ENCODE measurements at regions not wholly inside any gene's neighbourhood (a gene's known extent, or its start where the extent isn't known, plus 50 kb on each side); places are given as distances from the start of the nearest gene placed in this dataset.

GRCh38 chr13:38013676-38014075 is 144.1 kb upstream of the TRPC4 start:
- Mint-ChIP-seq H3K4me1 (no peaks in the 10 kb centered on the region), H3K27ac (no peak overlapping the region), H3K4me3 (no peak overlapping the region), H3K36me3 (ENCODE audit: low read depth) (no peaks in the 10 kb centered on the region), H3K27me3 (no peaks in the 10 kb centered on the region), H3K9me3 (peaks cover 8% of the 10 kb centered on the region)
- DNase-seq: no peak
- ChIA-PET POLR2A (no interaction called here), CTCF (no interaction called here)

- no peaks in the 10 kb centered on the region for H3K36me3 Mint-ChIP-seq (ENCODE audit: low read depth)
- no peak overlapping the region for H3K27ac Mint-ChIP-seq
- no peaks in the 10 kb centered on the region for H3K4me1 Mint-ChIP-seq
- H3K27me3 Mint-ChIP-seq: no peaks in the 10 kb centered on the region
- CTCF ChIA-PET: no interaction called here
- POLR2A ChIA-PET: no interaction called here
- no peak for DNase-seq
- H3K9me3 Mint-ChIP-seq: peaks cover 4% of the 10 kb centered on the region
- no peak overlapping the region for H3K4me3 Mint-ChIP-seq
Measured at GRCh38 chr13:38012096-38012495, 142.5 kb upstream of the TRPC4 start.

- CTCF ChIA-PET: no interaction called here
- POLR2A ChIA-PET: no interaction called here
- H3K9me3 Mint-ChIP-seq: peaks cover 2% of the 10 kb centered on the region
- no peaks in the 10 kb centered on the region for H3K4me1 Mint-ChIP-seq
- H3K36me3 Mint-ChIP-seq (ENCODE audit: low read depth): no peaks in the 10 kb centered on the region
- no peaks in the 10 kb centered on the region for H3K27me3 Mint-ChIP-seq
- no peak overlapping the region for H3K4me3 Mint-ChIP-seq
- no peak for DNase-seq
- H3K27ac Mint-ChIP-seq: no peak overlapping the region
Measured at GRCh38 chr13:38008636-38009035, 139.1 kb upstream of the TRPC4 start.

- Mint-ChIP-seq H3K4me1 (no peaks in the 10 kb centered on the region), H3K27me3 (no peaks in the 10 kb centered on the region), H3K4me3 (no peak overlapping the region), H3K27ac (no peak overlapping the region), H3K9me3 (no peaks in the 10 kb centered on the region), H3K36me3 (ENCODE audit: low read depth) (no peaks in the 10 kb centered on the region)
- ChIA-PET CTCF (no interaction called here), POLR2A (no interaction called here)
- DNase-seq: no peak
Measured at GRCh38 chr13:38002606-38003005, 133.0 kb upstream of the TRPC4 start.

DNA sequence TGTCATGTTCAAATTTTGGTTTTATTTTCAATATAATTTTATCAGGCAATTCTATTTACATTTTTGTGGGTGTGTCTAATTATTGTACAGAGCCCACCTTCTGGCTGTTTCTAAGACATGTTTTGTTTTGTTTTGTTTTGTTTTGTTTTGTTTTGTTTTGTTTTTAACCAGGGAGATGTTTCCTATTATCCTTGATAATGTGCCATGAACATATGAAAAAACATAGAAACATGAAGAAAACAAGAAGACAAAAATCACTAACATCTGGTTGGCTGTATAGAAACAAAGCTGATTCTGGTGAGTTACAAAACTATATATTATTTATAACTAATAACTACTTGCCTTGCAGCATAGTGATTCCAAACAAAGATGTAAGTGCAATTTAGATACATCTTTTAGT is 128.1 kb upstream of the TRPC4 start:
- CTCF ChIA-PET: no interaction called here
- H3K9me3 Mint-ChIP-seq: no peaks in the 10 kb centered on the region
- H3K4me1 Mint-ChIP-seq: no peaks in the 10 kb centered on the region
- H3K27ac Mint-ChIP-seq: no peak overlapping the region
- no peak overlapping the region for H3K4me3 Mint-ChIP-seq
- DNase-seq: no peak
- POLR2A ChIA-PET: no interaction called here
- H3K27me3 Mint-ChIP-seq: no peaks in the 10 kb centered on the region
- H3K36me3 Mint-ChIP-seq (ENCODE audit: low read depth): no peaks in the 10 kb centered on the region

- ChIA-PET POLR2A (no interaction called here), CTCF (no interaction called here)
- H3K4me3 Mint-ChIP-seq: no peak overlapping the region
- DNase-seq: no peak
- no peak overlapping the region for H3K27ac Mint-ChIP-seq
- H3K27me3 Mint-ChIP-seq: no peaks in the 10 kb centered on the region
- H3K36me3 Mint-ChIP-seq (ENCODE audit: low read depth): no peaks in the 10 kb centered on the region
- no peaks in the 10 kb centered on the region for H3K4me1 Mint-ChIP-seq
- no peaks in the 10 kb centered on the region for H3K9me3 Mint-ChIP-seq
Measured at GRCh38 chr13:37995092-37995491, 125.5 kb upstream of the TRPC4 start.

GRCh38 chr13:37986811-37987210 is 117.2 kb upstream of the TRPC4 start:
- DNase-seq: no peak
- Mint-ChIP-seq H3K27me3 (no peaks in the 10 kb centered on the region), H3K36me3 (ENCODE audit: low read depth) (no peaks in the 10 kb centered on the region), H3K9me3 (no peaks in the 10 kb centered on the region), H3K4me1 (no peaks in the 10 kb centered on the region), H3K27ac (no peak overlapping the region), H3K4me3 (no peak overlapping the region)
- ChIA-PET CTCF (no interaction called here), POLR2A (no interaction called here)

DNA sequence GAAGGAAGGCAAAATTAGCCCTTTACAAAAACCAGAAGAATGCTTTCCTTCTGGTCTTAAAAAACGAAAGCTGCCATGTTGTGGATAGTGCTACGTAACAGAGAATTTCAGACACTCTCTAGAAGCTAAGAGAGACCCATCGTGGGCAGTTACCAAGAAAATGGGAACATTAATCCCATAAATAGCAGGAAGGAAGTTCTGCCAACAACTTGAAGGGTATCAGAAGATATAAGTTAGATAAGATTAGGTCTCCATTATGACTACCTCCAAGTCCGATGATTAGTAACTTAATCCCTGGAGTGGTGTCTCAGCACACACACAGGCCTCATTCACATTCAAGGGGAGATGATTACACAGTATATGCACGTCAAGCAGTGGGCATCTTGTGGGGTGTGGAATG is 115.7 kb upstream of the TRPC4 start:
- H3K36me3 Mint-ChIP-seq (ENCODE audit: low read depth): no peaks in the 10 kb centered on the region
- ChIA-PET CTCF (no interaction called here), POLR2A (no interaction called here)
- no peaks in the 10 kb centered on the region for H3K4me1 Mint-ChIP-seq
- no peak for DNase-seq
- no peaks in the 10 kb centered on the region for H3K9me3 Mint-ChIP-seq
- no peaks in the 10 kb centered on the region for H3K27me3 Mint-ChIP-seq
- H3K27ac Mint-ChIP-seq: no peak overlapping the region
- H3K4me3 Mint-ChIP-seq: no peak overlapping the region

GRCh38 chr13:37984357-37984756 is 114.8 kb upstream of the TRPC4 start:
- Mint-ChIP-seq H3K27ac (no peak overlapping the region), H3K36me3 (ENCODE audit: low read depth) (no peaks in the 10 kb centered on the region), H3K9me3 (no peaks in the 10 kb centered on the region), H3K4me3 (no peak overlapping the region), H3K27me3 (no peaks in the 10 kb centered on the region), H3K4me1 (no peaks in the 10 kb centered on the region)
- ChIA-PET CTCF (no interaction called here), POLR2A (no interaction called here)
- DNase-seq: no peak

DNA sequence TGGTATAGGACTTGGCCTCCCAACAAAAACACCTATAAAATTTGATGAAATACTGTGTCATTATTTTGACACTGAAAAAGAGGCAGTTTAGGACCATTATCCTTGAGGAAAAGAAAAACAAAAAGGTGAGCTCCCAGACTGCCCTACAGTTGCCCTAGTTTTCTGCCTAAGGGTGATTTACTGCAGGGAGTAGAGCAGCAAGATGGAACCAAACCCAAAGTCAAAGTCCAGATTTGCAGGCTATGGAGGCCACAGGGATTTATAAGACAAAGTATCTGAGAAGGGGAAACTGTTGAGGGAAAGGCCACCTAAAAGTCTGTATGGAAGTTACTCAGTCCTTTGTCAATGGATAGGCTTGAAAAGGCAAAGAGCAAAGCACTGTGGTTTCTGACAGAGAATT is 112.4 kb upstream of the TRPC4 start:
- no peaks in the 10 kb centered on the region for H3K27me3 Mint-ChIP-seq
- H3K36me3 Mint-ChIP-seq (ENCODE audit: low read depth): no peaks in the 10 kb centered on the region
- CTCF ChIA-PET: no interaction called here

DNA sequence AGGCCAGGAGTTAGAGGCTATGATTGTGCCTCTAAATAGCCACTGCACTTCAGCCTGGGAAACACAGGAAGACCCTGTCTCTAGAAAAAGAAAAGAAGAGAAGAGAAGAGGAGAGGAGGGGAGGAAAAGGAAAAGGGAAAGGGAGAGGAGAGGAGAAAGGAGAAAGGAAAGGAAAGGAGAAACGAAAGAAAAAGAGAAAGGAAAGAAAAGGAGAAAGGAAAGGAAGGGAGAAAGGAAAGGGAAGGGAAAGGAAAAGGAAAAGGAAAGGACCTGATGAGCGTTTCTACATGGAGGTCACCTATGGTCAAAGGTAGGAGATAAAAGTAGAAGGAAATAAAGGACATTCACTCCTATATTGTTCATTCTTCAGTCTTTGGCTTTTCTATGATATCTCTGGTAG is 109.1 kb upstream of the TRPC4 start:
- H3K36me3 Mint-ChIP-seq (ENCODE audit: low read depth): no peaks in the 10 kb centered on the region
- H3K27me3 Mint-ChIP-seq: no peaks in the 10 kb centered on the region
- POLR2A ChIA-PET: no interaction called here
- no peaks in the 10 kb centered on the region for H3K9me3 Mint-ChIP-seq
- no peak overlapping the region for H3K4me3 Mint-ChIP-seq
- no peak overlapping the region for H3K27ac Mint-ChIP-seq
- CTCF ChIA-PET: no interaction called here
- no peak for DNase-seq
- no peaks in the 10 kb centered on the region for H3K4me1 Mint-ChIP-seq

More for the DNA sequence above, 112.4 kb upstream of the TRPC4 start:
- H3K9me3 Mint-ChIP-seq: no peaks in the 10 kb centered on the region
- DNase-seq: no peak
- POLR2A ChIA-PET: no interaction called here
- no peak overlapping the region for H3K27ac Mint-ChIP-seq
- H3K4me3 Mint-ChIP-seq: no peak overlapping the region
- H3K4me1 Mint-ChIP-seq: no peaks in the 10 kb centered on the region

DNA sequence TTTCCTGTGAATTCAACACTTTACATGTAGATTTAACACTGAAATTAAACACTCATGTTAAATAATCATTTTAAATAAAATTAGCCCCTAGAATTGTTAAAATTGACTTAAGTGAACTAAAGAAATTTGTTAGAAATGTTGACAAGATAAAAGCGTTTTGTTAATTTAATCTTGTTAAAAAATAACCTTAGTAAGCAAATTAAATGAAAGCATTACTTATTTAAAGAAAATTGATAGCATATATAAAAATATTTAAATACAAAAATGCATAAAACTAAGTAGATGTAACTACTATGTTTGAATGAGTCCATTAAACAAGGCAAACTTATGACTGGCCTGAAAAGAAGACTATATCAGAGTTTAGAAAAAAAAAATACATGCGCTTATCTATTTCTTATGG is 99.0 kb upstream of the TRPC4 start:
- Mint-ChIP-seq H3K36me3 (ENCODE audit: low read depth) (no peaks in the 10 kb centered on the region), H3K4me3 (no peak overlapping the region), H3K9me3 (peaks cover 3% of the 10 kb centered on the region), H3K27ac (no peak overlapping the region), H3K4me1 (no peaks in the 10 kb centered on the region), H3K27me3 (no peaks in the 10 kb centered on the region)
- CTCF ChIA-PET: no interaction called here
- POLR2A ChIA-PET: no interaction called here
- DNase-seq: no peak

- H3K4me1 Mint-ChIP-seq: no peaks in the 10 kb centered on the region
- no peak overlapping the region for H3K4me3 Mint-ChIP-seq
- ChIA-PET POLR2A (no interaction called here), CTCF (no interaction called here)
- no peaks in the 10 kb centered on the region for H3K36me3 Mint-ChIP-seq (ENCODE audit: low read depth)
- H3K9me3 Mint-ChIP-seq: peaks cover 3% of the 10 kb centered on the region
- H3K27ac Mint-ChIP-seq: no peak overlapping the region
- no peaks in the 10 kb centered on the region for H3K27me3 Mint-ChIP-seq
- no peak for DNase-seq
Measured at GRCh38 chr13:37966266-37966665, 96.7 kb upstream of the TRPC4 start.

DNA sequence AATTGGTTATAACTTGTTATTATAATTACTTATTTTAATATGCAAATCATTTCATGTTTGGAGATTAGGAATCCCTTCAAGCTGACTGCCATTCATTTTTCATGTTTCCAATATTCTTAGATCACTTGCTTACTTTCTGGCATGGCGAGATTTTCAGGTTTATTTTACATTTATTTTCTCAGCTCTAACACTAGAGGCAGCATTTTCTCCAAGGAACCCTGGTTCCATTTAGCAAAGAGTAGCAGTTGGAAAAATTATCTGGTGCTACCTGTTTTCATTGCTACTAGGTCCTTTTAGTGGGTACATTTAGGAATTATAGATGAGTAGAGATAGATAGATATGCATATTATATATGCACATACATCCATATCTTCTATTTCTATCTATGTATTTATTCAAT is 90.9 kb upstream of the TRPC4 start:
- Mint-ChIP-seq H3K9me3 (no peaks in the 10 kb centered on the region), H3K27ac (no peak overlapping the region), H3K36me3 (ENCODE audit: low read depth) (no peaks in the 10 kb centered on the region), H3K4me1 (no peaks in the 10 kb centered on the region), H3K27me3 (no peaks in the 10 kb centered on the region), H3K4me3 (no peak overlapping the region)
- ChIA-PET POLR2A (no interaction called here), CTCF (no interaction called here)
- no peak for DNase-seq

- H3K27ac Mint-ChIP-seq: no peak overlapping the region
- POLR2A ChIA-PET: no interaction called here
- DNase-seq: no peak
- H3K27me3 Mint-ChIP-seq: no peaks in the 10 kb centered on the region
- no peaks in the 10 kb centered on the region for H3K36me3 Mint-ChIP-seq (ENCODE audit: low read depth)
- no peaks in the 10 kb centered on the region for H3K4me1 Mint-ChIP-seq
- CTCF ChIA-PET: no interaction called here
- no peaks in the 10 kb centered on the region for H3K9me3 Mint-ChIP-seq
- no peak overlapping the region for H3K4me3 Mint-ChIP-seq
Measured at GRCh38 chr13:37959284-37959683, 89.7 kb upstream of the TRPC4 start.
